Nephron progenitor cell (in vitro differentiated cells): ENCODE measurements at regions not wholly inside any gene's neighbourhood (a gene's known extent, or its start where the extent isn't known, plus 50 kb on each side); places are given as distances from the start of the nearest gene placed in this dataset.

Experiments
- DNase-seq: peaks from one replicate; pipeline ENCODE4 v3.0.0; 2021
- H3K27ac Mint-ChIP-seq: 2 replicates; pipeline ENCODE4 v1.8.0; 2021; ENCODE audit warnings: mild to moderate bottlenecking, moderate library complexity, mixed read lengths
- H3K27me3 Mint-ChIP-seq: 2 replicates; pipeline ENCODE4 v1.8.0; 2021; ENCODE audit warnings: mild to moderate bottlenecking, low read depth, mixed read lengths; ENCODE audit not compliant: poor library complexity
- H3K36me3 Mint-ChIP-seq: 2 replicates; pipeline ENCODE4 v1.8.0; 2021; ENCODE audit warnings: low read depth, mixed read lengths
- H3K4me1 Mint-ChIP-seq: 2 replicates; pipeline ENCODE4 v1.8.0; 2021; ENCODE audit warnings: mixed read lengths
- H3K4me3 Mint-ChIP-seq: 2 replicates; pipeline ENCODE4 v1.8.0; 2021; ENCODE audit warnings: mild to moderate bottlenecking, moderate library complexity, mixed read lengths
- H3K9me3 Mint-ChIP-seq: 2 replicates; pipeline ENCODE4 v1.8.0; 2021; ENCODE audit warnings: mild to moderate bottlenecking, moderate library complexity, mixed read lengths
- CTCF ChIP-seq: fragments of 200-600 bp; sonication (generic); IDR thresholded peaks from 2 replicates; pipeline ENCODE4 v1.5.0; 2021; ENCODE audit warnings: antibody characterized with exemption

DNA sequence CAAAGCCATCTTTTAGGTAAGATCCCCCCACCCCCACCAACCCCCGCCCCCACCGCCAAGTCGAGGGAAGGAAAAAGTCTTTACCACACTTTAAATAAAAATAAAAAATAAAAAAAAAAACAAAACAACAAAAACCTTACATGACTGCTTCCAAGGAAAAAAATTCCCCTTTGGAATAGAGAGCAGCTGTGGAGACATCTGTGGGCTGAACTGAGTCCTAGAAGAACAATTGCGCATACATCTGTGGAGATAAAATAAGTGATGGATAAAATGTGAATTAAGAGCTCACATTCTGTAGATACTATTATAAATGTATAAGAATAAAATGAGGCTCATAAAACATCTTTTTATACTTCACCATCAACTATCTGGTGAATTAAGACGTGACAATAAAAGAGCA is 601.7 kb upstream of the AGTR1 start:
- H3K9me3 Mint-ChIP-seq = no peaks in the 10 kb centered on the region
- no peak for DNase-seq
- no peak for TF ChIP-seq CTCF
- H3K4me1 Mint-ChIP-seq = no peaks in the 10 kb centered on the region
- no peaks in the 10 kb centered on the region for H3K27me3 Mint-ChIP-seq
- H3K4me3 Mint-ChIP-seq = no peak overlapping the region
- H3K36me3 Mint-ChIP-seq = no peaks in the 10 kb centered on the region
- H3K27ac Mint-ChIP-seq = no peak overlapping the region

- Mint-ChIP-seq H3K27me3 (no peaks in the 10 kb centered on the region), H3K4me3 (no peak overlapping the region), H3K4me1 (no peaks in the 10 kb centered on the region), H3K9me3 (no peaks in the 10 kb centered on the region), H3K27ac (no peak overlapping the region), H3K36me3 (no peaks in the 10 kb centered on the region)
- TF ChIP-seq CTCF = no peak
- no peak for DNase-seq
These were observed 597.2 kb upstream of the AGTR1 start for GRCh38 chr3:148100476-148100875.

DNA sequence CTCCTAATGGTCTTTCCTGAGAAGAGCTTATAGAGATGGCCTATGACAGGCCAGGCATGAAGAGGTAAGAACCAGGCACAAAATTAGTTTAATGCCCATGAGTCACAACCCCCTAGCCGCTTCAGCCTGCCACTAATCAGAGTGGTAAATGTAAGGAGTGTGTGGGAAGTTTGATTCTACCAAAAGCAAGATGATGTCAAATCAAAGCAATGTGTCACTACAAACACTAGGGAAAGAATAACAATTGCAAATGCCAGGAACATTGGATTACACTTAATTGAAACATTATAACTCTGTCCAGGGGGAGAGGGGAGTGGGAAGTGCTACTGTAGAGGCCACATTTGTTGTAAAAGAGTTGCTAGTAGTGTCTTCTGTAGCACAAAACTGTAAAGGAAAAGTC is 596.6 kb upstream of the AGTR1 start:
- no peaks in the 10 kb centered on the region for H3K4me1 Mint-ChIP-seq
- H3K27ac Mint-ChIP-seq = no peak overlapping the region
- TF ChIP-seq CTCF = no peak

GRCh38 chr3:148102156-148102555 is 595.5 kb upstream of the AGTR1 start:
- H3K27me3 Mint-ChIP-seq = no peaks in the 10 kb centered on the region
- no peak for DNase-seq
- no peak overlapping the region for H3K27ac Mint-ChIP-seq
- TF ChIP-seq CTCF = no peak
- H3K4me1 Mint-ChIP-seq = no peaks in the 10 kb centered on the region
- H3K4me3 Mint-ChIP-seq = no peak overlapping the region
- no peaks in the 10 kb centered on the region for H3K36me3 Mint-ChIP-seq
- H3K9me3 Mint-ChIP-seq = no peaks in the 10 kb centered on the region

More for the DNA sequence above, 596.6 kb upstream of the AGTR1 start:
- no peaks in the 10 kb centered on the region for H3K9me3 Mint-ChIP-seq
- H3K36me3 Mint-ChIP-seq = no peaks in the 10 kb centered on the region
- H3K27me3 Mint-ChIP-seq = no peaks in the 10 kb centered on the region
- no peak for DNase-seq
- no peak overlapping the region for H3K4me3 Mint-ChIP-seq

- Mint-ChIP-seq H3K9me3 (no peaks in the 10 kb centered on the region), H3K4me3 (no peak overlapping the region), H3K27ac (no peak overlapping the region), H3K36me3 (no peaks in the 10 kb centered on the region), H3K27me3 (no peaks in the 10 kb centered on the region), H3K4me1 (no peaks in the 10 kb centered on the region)
- TF ChIP-seq CTCF = no peak
- DNase-seq = no peak
These were observed 591.6 kb upstream of the AGTR1 start for GRCh38 chr3:148106062-148106461.

DNA sequence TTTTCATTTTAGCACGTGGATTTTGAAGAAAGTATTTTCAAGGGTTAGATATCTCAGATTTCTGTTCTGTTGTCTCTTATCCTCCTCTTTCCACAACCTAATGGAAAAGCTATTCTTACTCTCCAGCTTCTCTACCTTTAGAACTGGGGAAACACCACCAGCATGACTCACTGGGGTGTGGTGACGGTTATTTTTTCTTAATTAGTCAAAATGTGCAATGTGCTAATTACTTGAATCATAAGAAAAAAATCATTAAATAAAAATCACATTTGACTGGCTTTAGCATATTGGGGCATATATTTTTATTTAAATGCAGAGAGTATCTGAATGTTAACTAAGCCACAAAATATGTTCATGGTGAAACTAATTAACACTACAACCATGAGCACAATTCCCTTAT is 570.7 kb upstream of the AGTR1 start:
- no peaks in the 10 kb centered on the region for H3K4me1 Mint-ChIP-seq

More for the DNA sequence above, 570.7 kb upstream of the AGTR1 start:
- no peak overlapping the region for H3K27ac Mint-ChIP-seq
- H3K4me3 Mint-ChIP-seq = no peak overlapping the region
- no peaks in the 10 kb centered on the region for H3K27me3 Mint-ChIP-seq
- H3K36me3 Mint-ChIP-seq = no peaks in the 10 kb centered on the region
- no peak for DNase-seq
- no peaks in the 10 kb centered on the region for H3K9me3 Mint-ChIP-seq
- TF ChIP-seq CTCF = no peak
